GM10266 (cell line): ENCODE measurements at regions not wholly inside any gene's neighbourhood (a gene's known extent, or its start where the extent isn't known, plus 50 kb on each side); places are given as distances from the start of the nearest gene placed in this dataset.
"Not testable (repeated sequence)": the region's sequence is repeated elsewhere in the genome, so short reads cannot be mapped to it uniquely, and the experiment has no call there.

Source experiments
- DNase-seq: peaks from one replicate; pipeline ENCODE4 v3.0.0; 2012; ENCODE audit errors: extremely low spot score
- CTCF ChIP-seq: IDR thresholded peaks from 2 replicates; pipeline ENCODE4 v1.5.1; 2012; ENCODE audit warnings: mild to moderate bottlenecking, low read depth; ENCODE audit not compliant: control insufficient read depth, insufficient read depth; ENCODE audit errors: missing control alignments

GRCh38 chr13:84606616-84607015 lies 724.3 kb upstream of the SLITRK1 start:
- no peak for TF ChIP-seq CTCF
- DNase-seq = no peak

GRCh38 chr13:84605927-84606326 lies 723.7 kb upstream of the SLITRK1 start:
- no peak for DNase-seq
- no peak for TF ChIP-seq CTCF

GRCh38 chr13:84591444-84591843 lies 709.2 kb upstream of the SLITRK1 start:
- no peak for TF ChIP-seq CTCF
- DNase-seq = no peak

- TF ChIP-seq CTCF = no peak
- no peak for DNase-seq
Measured at GRCh38 chr13:84590663-84591062, 708.4 kb upstream of the SLITRK1 start.

GRCh38 chr13:84588023-84588422 lies 705.7 kb upstream of the SLITRK1 start:
- TF ChIP-seq CTCF = no peak

GRCh38 chr13:84579901-84580300 lies 697.6 kb upstream of the SLITRK1 start:
- not testable (repeated sequence) for DNase-seq

More at GRCh38 chr13:84588023-84588422, 705.7 kb upstream of the SLITRK1 start:
- DNase-seq = no peak

- no peak for TF ChIP-seq CTCF
- DNase-seq = no peak
Measured at GRCh38 chr13:84574851-84575250, 692.6 kb upstream of the SLITRK1 start.

GRCh38 chr13:84571264-84571663 lies 689.0 kb upstream of the SLITRK1 start:
- no peak for TF ChIP-seq CTCF
- no peak for DNase-seq
